H9 (cell line): ENCODE measurements at regions not wholly inside any gene's neighbourhood (a gene's known extent, or its start where the extent isn't known, plus 50 kb on each side); places are given as distances from the start of the nearest gene placed in this dataset.

ENCODE experiments used
- DNase-seq: peaks from one replicate; pipeline ENCODE4 v3.0.0-alpha.2; 2017
- H2AFZ ChIP-seq: one replicate; pipeline ENCODE4 v1.6.1; 2013; ENCODE audit warnings: mild to moderate bottlenecking, low read length, control low read depth, moderate library complexity
- H2AK5ac ChIP-seq: 2 replicates; pipeline ENCODE4 v1.6.1; 2013; ENCODE audit warnings: low read length, control low read depth, mixed read lengths; ENCODE audit not compliant: insufficient read length
- H2BK120ac ChIP-seq: one replicate; pipeline ENCODE4 v1.6.1; 2013; ENCODE audit warnings: low read depth, mild to moderate bottlenecking, low read length, control low read depth, inconsistent platforms; ENCODE audit not compliant: poor library complexity, severe bottlenecking
- H2BK12ac ChIP-seq: 2 replicates; pipeline ENCODE4 v1.6.1; 2013; ENCODE audit warnings: low read length, control low read depth, mixed read lengths, low read depth; ENCODE audit not compliant: insufficient read length
- H2BK15ac ChIP-seq: 2 replicates; pipeline ENCODE4 v1.6.1; 2013; ENCODE audit warnings: low read depth, low read length, control low read depth
- H2BK20ac ChIP-seq: one replicate; pipeline ENCODE4 v1.6.1; 2013; ENCODE audit warnings: low read depth, mild to moderate bottlenecking, low read length, control low read depth, inconsistent platforms; ENCODE audit not compliant: poor library complexity, severe bottlenecking
- H2BK5ac ChIP-seq: 2 replicates; pipeline ENCODE4 v1.6.1; 2013; ENCODE audit warnings: low read length, control low read depth, mixed read lengths; ENCODE audit not compliant: insufficient read length
- H3K14ac ChIP-seq: 2 replicates; pipeline ENCODE4 v1.6.1; 2013; ENCODE audit warnings: low read length, control low read depth; ENCODE audit not compliant: insufficient read depth
- H3K18ac ChIP-seq: 2 replicates; pipeline ENCODE4 v1.6.1; 2013; ENCODE audit warnings: low read depth, mild to moderate bottlenecking, mixed read lengths, low read length, control low read depth; ENCODE audit not compliant: insufficient read length
- H3K23ac ChIP-seq: 2 replicates; pipeline ENCODE4 v1.6.1; 2013; ENCODE audit warnings: low read length, control low read depth, mixed read lengths, low read depth; ENCODE audit not compliant: insufficient read length
- H3K23me2 ChIP-seq: 2 replicates; pipeline ENCODE4 v1.6.1; 2013; ENCODE audit warnings: low read depth, mild to moderate bottlenecking, mixed read lengths, low read length, control low read depth; ENCODE audit not compliant: insufficient read length, poor library complexity, severe bottlenecking
- H3K27ac ChIP-seq: 2 replicates; pipeline ENCODE4 v1.5.1; 2013; ENCODE audit warnings: low read length, control low read depth, mixed read lengths, low read depth; ENCODE audit not compliant: insufficient read length
- H3K27me3 ChIP-seq: 2 replicates; pipeline ENCODE4 v1.6.1; 2013; ENCODE audit warnings: low read length, control low read depth, inconsistent platforms; ENCODE audit not compliant: insufficient read depth
- H3K4ac ChIP-seq: 2 replicates; pipeline ENCODE4 v1.6.1; 2013; ENCODE audit warnings: low read depth, mild to moderate bottlenecking, control low read depth, inconsistent platforms, low read length, moderate library complexity
- H3K4me1 ChIP-seq: 2 replicates; pipeline ENCODE4 v1.6.1; 2013; ENCODE audit warnings: low read length, control low read depth, inconsistent platforms; ENCODE audit not compliant: insufficient read depth
- H3K4me2 ChIP-seq: 2 replicates; pipeline ENCODE4 v1.6.1; 2013; ENCODE audit warnings: low read length, control low read depth, mixed read lengths; ENCODE audit not compliant: insufficient read length, insufficient read depth
- H3K56ac ChIP-seq: 2 replicates; pipeline ENCODE4 v1.6.1; 2013; ENCODE audit warnings: low read depth, mild to moderate bottlenecking, mixed read lengths, low read length, control low read depth; ENCODE audit not compliant: insufficient read length
- H3K79me1 ChIP-seq: 2 replicates; pipeline ENCODE4 v1.6.1; 2013; ENCODE audit warnings: low read depth, mild to moderate bottlenecking, moderate library complexity, low read length, control low read depth, inconsistent platforms; ENCODE audit not compliant: insufficient read depth, poor library complexity, severe bottlenecking
- H3K79me2 ChIP-seq: 2 replicates; pipeline ENCODE4 v1.6.1; 2013; ENCODE audit warnings: low read length, control low read depth, inconsistent platforms; ENCODE audit not compliant: insufficient read depth
- H3K9ac ChIP-seq: 2 replicates; pipeline ENCODE4 v1.6.1; 2013; ENCODE audit warnings: low read length, control low read depth, mixed read lengths; ENCODE audit not compliant: insufficient read length; ENCODE audit errors: extremely low read depth
- H3K9me3 ChIP-seq: one replicate; pipeline ENCODE4 v1.6.1; 2013; ENCODE audit warnings: low read depth, low read length, inconsistent platforms; ENCODE audit not compliant: control insufficient read depth
- H3T11ph ChIP-seq: one replicate; pipeline ENCODE4 v1.6.1; 2013; ENCODE audit warnings: mild to moderate bottlenecking, low read length, control low read depth, inconsistent platforms
- H4K20me1 ChIP-seq: one replicate; pipeline ENCODE4 v1.6.1; 2013; ENCODE audit not compliant: control insufficient read depth, insufficient read length, insufficient read depth
- H4K5ac ChIP-seq: 2 replicates; pipeline ENCODE4 v1.6.1; 2013; ENCODE audit warnings: low read depth, mild to moderate bottlenecking, mixed read lengths, low read length, control low read depth; ENCODE audit not compliant: insufficient read length
- H4K8ac ChIP-seq: replicated peaks from 2 replicates; pipeline ENCODE4 v1.6.1; 2013; ENCODE audit warnings: low read length, control low read depth, mixed read lengths, low read depth; ENCODE audit not compliant: insufficient read length
- H4K91ac ChIP-seq: 2 replicates; pipeline ENCODE4 v1.6.1; 2013; ENCODE audit warnings: low read depth, mild to moderate bottlenecking, moderate library complexity, mixed read lengths, low read length, control low read depth; ENCODE audit not compliant: insufficient read length
- H3K27ac Mint-ChIP-seq, 3 experiments: 2 replicates in 2 of 3; 3 replicates in 1 of 3; pipeline ENCODE4 v1.8.0; 2020 to 2021; ENCODE audit warnings: mixed read lengths in 3 of 3, mild to moderate bottlenecking in 1 of 3, moderate library complexity in 1 of 3
- H3K27me3 Mint-ChIP-seq: 2 replicates; pipeline ENCODE4 v1.8.0; 2021; ENCODE audit warnings: low read depth, mild to moderate bottlenecking, moderate library complexity, mixed read lengths
- H3K36me3 Mint-ChIP-seq, 3 experiments: 2 replicates in 2 of 3; 3 replicates in 1 of 3; pipeline ENCODE4 v1.8.0; 2020 to 2021; ENCODE audit warnings: low read depth in 3 of 3, mixed read lengths in 3 of 3; ENCODE audit not compliant: insufficient read depth in 1 of 3
- H3K4me1 Mint-ChIP-seq, 2 experiments: 2 replicates each; pipeline ENCODE4 v1.8.0; 2020; ENCODE audit warnings: mixed read lengths in 2 of 2
- H3K4me3 Mint-ChIP-seq, 2 experiments: 2 replicates in 1 of 2; 3 replicates in 1 of 2; pipeline ENCODE4 v1.8.0; 2020 to 2021; ENCODE audit warnings: mild to moderate bottlenecking in 2 of 2, mixed read lengths in 2 of 2, moderate library complexity in 1 of 2
- H3K9me3 Mint-ChIP-seq, 2 experiments: 2 replicates in 1 of 2; 3 replicates in 1 of 2; pipeline ENCODE4 v1.8.0; 2020; ENCODE audit warnings: mild to moderate bottlenecking in 2 of 2, mixed read lengths in 2 of 2, moderate library complexity in 1 of 2
- CTCF ChIP-seq: fragments of 200-600 bp; sonication (generic); conservative IDR thresholded peaks from 3 replicates; pipeline ENCODE4 v1.8.0; 2021; ENCODE audit warnings: antibody characterized with exemption, mild to moderate bottlenecking
- WGBS: extraction: QIAGEN DNeasy Blood & Tissue Kit; methylation state at CpG from one replicate; pipeline ENCODE4 v1.1.7; 2013; ENCODE audit warnings: missing lambda C conversion rate, low lambda C conversion rate, mixed read lengths; ENCODE audit not compliant: insufficient read length; ENCODE audit errors: extremely low coverage; 5-methylcytosine and 5-hydroxymethylcytosine counted together

GRCh38 chr22:48279461-48279756 lies 1517.0 kb downstream of the TBC1D22A start:
- Histone ChIP-seq H2BK120ac (no peak overlapping the region), H3K4me1 (peaks cover 5% of the 10 kb centered on the region; the same call in 1 of the 2 replicates), H3K79me2 (no peaks in the 10 kb centered on the region), H3K9ac (no peak overlapping the region), H3K79me1 (no peaks in the 10 kb centered on the region), H2BK5ac (no peak overlapping the region), H3K18ac (no peak overlapping the region), H3K23me2 (no peaks in the 10 kb centered on the region), H3K4me2 (no peak overlapping the region), H4K20me1 (no peaks in the 10 kb centered on the region), H2BK20ac (no peak overlapping the region), H4K8ac (no peak overlapping the region), H3K9me3 (no peaks in the 10 kb centered on the region), H2BK12ac (no peak overlapping the region), H3K4ac (no peak overlapping the region), H4K5ac (no peak overlapping the region), H3K14ac (no peak overlapping the region), H4K91ac (no peak overlapping the region), H3K23ac (no peak overlapping the region), H2AK5ac (no peak overlapping the region), H3K27ac (no peak overlapping the region), H3K27me3 (no peaks in the 10 kb centered on the region), H3T11ph (no peak overlapping the region), H2BK15ac (no peak overlapping the region), H3K56ac (no peak overlapping the region), H2AFZ (no peak overlapping the region)
- peaks cover 16 to 18% of the 10 kb centered on the region in 2 experiments for H3K9me3 Mint-ChIP-seq
- no peak for TF ChIP-seq CTCF
- H3K27me3 Mint-ChIP-seq = peaks cover 12% of the 10 kb centered on the region
- no peak for DNase-seq
- H3K36me3 Mint-ChIP-seq = peaks cover 0 to 18% (median 0%) of the 10 kb centered on the region in 3 experiments; a peak in 3 of 7 replicates
- peaks cover 18 to 25% of the 10 kb centered on the region in 2 experiments for H3K4me1 Mint-ChIP-seq
- no peak overlapping the region for H3K4me3 Mint-ChIP-seq
- H3K27ac Mint-ChIP-seq = no peak overlapping the region
- WGBS = no CpG with 5 or more reads among the region's 6 CpGs
